ENCODE measurements at regions not wholly inside any gene's neighbourhood (a gene's known extent, or its start where the extent isn't known, plus 50 kb on each side); places are given as distances from the start of the nearest gene placed in this dataset.

- no peaks in the 10 kb centered on the region for H3K9me1 ChIP-seq (ENCODE audit: control insufficient read depth, insufficient read depth, low read length)
- no peak for FAIRE-seq
- H3K4me3 ChIP-seq = no peak overlapping the region
- 6% methylated on average over 2 of the region's 2 CpGs for WGBS (ENCODE audit: insufficient coverage, low coverage, missing lambda C conversion rate)
- no peaks in the 10 kb centered on the region for H3K79me2 ChIP-seq (ENCODE audit: control insufficient read depth, insufficient read depth, low read length)
- no peaks in the 10 kb centered on the region for H3K9me3 ChIP-seq (replicated peaks; ENCODE audit: control insufficient read depth, insufficient read depth, low read depth, low read length)
- intact Hi-C loops (cut with micrococcal nuclease) = no loop called here
- TF ChIP-seq CHAMP1 (IDR thresholded peaks at IDR 0.05) (no peak), YBX1 (IDR thresholded peaks at IDR 0.05) (no peak)
- H3K27me3 ChIP-seq (ENCODE audit: control insufficient read depth in 2 of 2, insufficient read depth in 2 of 2, low read length in 2 of 2) = no peaks in the 10 kb centered on the region; a peak in 1 of 5 replicates
- no TSS peak for BruUV-seq (replicated peaks)
- H4K20me1 ChIP-seq (replicated peaks; ENCODE audit: control insufficient read depth, insufficient read depth, low read length) = no peaks in the 10 kb centered on the region
- no peak for DNase-seq (ENCODE audit: extremely low read depth in 1 of 4, low spot score in 3 of 4)
- ATAC-seq = no peak
- H3K27ac ChIP-seq (ENCODE audit: extremely low read depth, low read depth, low read length) = no peak overlapping the region
- CTCF ChIA-PET (ENCODE audit: low intra/inter-chr PET ratio) = no interaction called here
- in situ Hi-C loops (cut with MboI) = no loop called here
- H3K9ac ChIP-seq (ENCODE audit: insufficient read depth in 1 of 2, low read depth in 2 of 2, low read length in 2 of 2) = no peak overlapping the region
- H3K36me3 ChIP-seq (ENCODE audit: control insufficient read depth, insufficient read depth, low read length) = no peaks in the 10 kb centered on the region
- H2AFZ ChIP-seq (ENCODE audit: low read depth, low read length) = no peak overlapping the region
- no peaks in the 10 kb centered on the region for H3K4me1 ChIP-seq (replicated peaks in 1 of 2; ENCODE audit: control insufficient read depth in 2 of 2, insufficient read depth in 2 of 2, low read length in 2 of 2)
- no peak overlapping the region for H3K4me2 ChIP-seq (ENCODE audit: insufficient read depth, low read length)
- POLR2A ChIA-PET = no interaction called here
These were observed 165.1 kb downstream of the COG6 start for GRCh38 chr13:39820606-39821005.

- FAIRE-seq = no peak
- Histone ChIP-seq H2AFZ (ENCODE audit: low read depth, low read length) (no peak overlapping the region), H3K4me1 (replicated peaks in 1 of 2; ENCODE audit: control insufficient read depth in 2 of 2, insufficient read depth in 2 of 2, low read length in 2 of 2) (no peaks in the 10 kb centered on the region), H3K79me2 (ENCODE audit: control insufficient read depth, insufficient read depth, low read length) (no peaks in the 10 kb centered on the region), H3K9ac (ENCODE audit: insufficient read depth in 1 of 2, low read depth in 2 of 2, low read length in 2 of 2) (no peak overlapping the region), H3K27me3 (ENCODE audit: control insufficient read depth in 2 of 2, insufficient read depth in 2 of 2, low read length in 2 of 2) (no peaks in the 10 kb centered on the region; a peak in 1 of 5 replicates), H3K27ac (ENCODE audit: extremely low read depth, low read depth, low read length) (no peak overlapping the region), H3K9me1 (ENCODE audit: control insufficient read depth, insufficient read depth, low read length) (no peaks in the 10 kb centered on the region), H3K4me2 (ENCODE audit: insufficient read depth, low read length) (no peak overlapping the region), H3K36me3 (ENCODE audit: control insufficient read depth, insufficient read depth, low read length) (no peaks in the 10 kb centered on the region), H3K9me3 (replicated peaks; ENCODE audit: control insufficient read depth, insufficient read depth, low read depth, low read length) (no peaks in the 10 kb centered on the region), H3K4me3 (no peak overlapping the region), H4K20me1 (replicated peaks; ENCODE audit: control insufficient read depth, insufficient read depth, low read length) (no peaks in the 10 kb centered on the region)
- intact Hi-C loops (cut with micrococcal nuclease) (no loop called here), in situ Hi-C loops (cut with MboI) (no loop called here)
- ATAC-seq = no peak
- CTCF ChIA-PET (ENCODE audit: low intra/inter-chr PET ratio) = no interaction called here
- BruUV-seq (replicated peaks) = no TSS peak
- no peak for DNase-seq (ENCODE audit: extremely low read depth in 1 of 4, low spot score in 3 of 4)
- POLR2A ChIA-PET = interaction anchor here (0.8 kb wide), 1 partner anchor 776 kb away, joined by 3 read pairs; no protein-coding TSS in a partner anchor
- WGBS (ENCODE audit: insufficient coverage, low coverage, missing lambda C conversion rate) = 0% methylated on average over 1 of the region's 1 CpG
- TF ChIP-seq SRSF3 (IDR thresholded peaks at IDR 0.05; ENCODE audit: insufficient read depth, low read length) = no peak
- no peak for TF ChIP-seq MYC (IDR thresholded peaks at IDR 0.05; ENCODE audit: low read depth, low read length)
- no peak for TF ChIP-seq MYC (CRISPR knock-in tag; IDR thresholded peaks at IDR 0.05; ENCODE audit: borderline replicate concordance, low read depth)
- TF ChIP-seq POLR2B (IDR thresholded peaks at IDR 0.05; ENCODE audit: low read depth, partially characterized antibody) = no peak
- TF ChIP-seq ZNF239 (CRISPR knock-in tag; IDR thresholded peaks at IDR 0.05) = no peak
These were observed 166.5 kb downstream of the COG6 start for GRCh38 chr13:39821977-39822376.
